CD4-positive, alpha-beta T cell treated with Interleukin-17A for 1 hour (primary cell): ENCODE measurements at regions not wholly inside any gene's neighbourhood (a gene's known extent, or its start where the extent isn't known, plus 50 kb on each side); places are given as distances from the start of the nearest gene placed in this dataset.
A peak's percentile ranks its signal among the peaks of the same experiment; 100 is the strongest.

ENCODE experiments used
- DNase-seq: peaks from one replicate; pipeline ENCODE4 v3.0.0-alpha.2; 2020

- no peak for DNase-seq
Measured at GRCh38 chr2:239472235-239472775, 71.5 kb upstream of the HDAC4 start.

GRCh38 chr2:239471011-239471792 lies 70.4 kb upstream of the HDAC4 start:
- DNase-seq: no peak

- DNase-seq: no peak
Measured at GRCh38 chr2:239470151-239470900, 69.5 kb upstream of the HDAC4 start.

GRCh38 chr2:239469106-239469960 lies 68.5 kb upstream of the HDAC4 start:
- DNase-seq: no peak

- DNase-seq: no peak
Measured at GRCh38 chr2:239468491-239469105, 67.8 kb upstream of the HDAC4 start.

GRCh38 chr2:239467956-239468490 lies 67.2 kb upstream of the HDAC4 start:
- no peak for DNase-seq

GRCh38 chr2:239467281-239467955 lies 66.6 kb upstream of the HDAC4 start:
- DNase-seq: no peak

- no peak for DNase-seq
Measured at GRCh38 chr2:239466755-239467271, 66.0 kb upstream of the HDAC4 start.

- DNase-seq: no peak
Measured at GRCh38 chr2:239466061-239466754, 65.4 kb upstream of the HDAC4 start.

GRCh38 chr2:239465017-239466001 lies 64.5 kb upstream of the HDAC4 start:
- peak; percentile 6 for DNase-seq

GRCh38 chr2:239464166-239465016 lies 63.6 kb upstream of the HDAC4 start:
- DNase-seq: no peak

GRCh38 chr2:239463541-239464165 lies 62.8 kb upstream of the HDAC4 start:
- no peak for DNase-seq

- DNase-seq: no peak
Measured at GRCh38 chr2:239462671-239463506, 62.1 kb upstream of the HDAC4 start.

GRCh38 chr2:239462191-239462515 lies 61.3 kb upstream of the HDAC4 start:
- no peak for DNase-seq

- no peak for DNase-seq
Measured at GRCh38 chr2:239461291-239462190, 60.7 kb upstream of the HDAC4 start.

- DNase-seq: no peak
Measured at GRCh38 chr2:239460780-239461179, 60.0 kb upstream of the HDAC4 start.
